CD14-positive monocyte (primary cell): ENCODE measurements at regions not wholly inside any gene's neighbourhood (a gene's known extent, or its start where the extent isn't known, plus 50 kb on each side); places are given as distances from the start of the nearest gene placed in this dataset.

Source experiments
- DNase-seq, 3 donors: peaks; one replicate each; pipeline ENCODE4 v3.0.0-alpha.2; 2011 to 2022
- H2AFZ ChIP-seq: 2 replicates; pipeline ENCODE4 v1.6.0; 2012; ENCODE audit warnings: mild to moderate bottlenecking, low read depth, low read length, inconsistent platforms; ENCODE audit not compliant: insufficient read depth, poor library complexity, severe bottlenecking
- H3K27ac ChIP-seq, 2 donors: 1 replicate in 1 of 2; 2 replicates in 1 of 2; pipeline ENCODE4 v1.5.1; 2012 to 2013; ENCODE audit warnings: low read length in 2 of 2, control low read depth in 1 of 2, inconsistent platforms in 1 of 2, low read depth in 1 of 2, mild to moderate bottlenecking in 1 of 2
- H3K27me3 ChIP-seq, 2 donors: one replicate each; pipeline versions ENCODE4 v1.6.0 to v1.6.1; 2011 to 2013; ENCODE audit warnings: low read length in 2 of 2; ENCODE audit not compliant: control insufficient read depth in 2 of 2, insufficient read depth in 2 of 2
- H3K36me3 ChIP-seq, 2 donors: replicated peaks in 1 of 2; 1 replicate in 1 of 2; 2 replicates in 1 of 2; pipeline versions ENCODE4 v1.5.1 to v1.6.1; 2012 to 2013; ENCODE audit warnings: low read length in 2 of 2, control low read depth in 1 of 2, inconsistent platforms in 1 of 2, mild to moderate bottlenecking in 1 of 2; ENCODE audit not compliant: insufficient read depth in 2 of 2, control insufficient read depth in 1 of 2
- H3K4me1 ChIP-seq, 2 donors: 1 replicate in 1 of 2; 2 replicates in 1 of 2; pipeline versions ENCODE4 v1.5.1 to v1.6.1; 2012 to 2013; ENCODE audit warnings: low read length in 2 of 2, control low read depth in 1 of 2, inconsistent platforms in 1 of 2, mild to moderate bottlenecking in 1 of 2, moderate library complexity in 1 of 2; ENCODE audit not compliant: insufficient read depth in 2 of 2, control insufficient read depth in 1 of 2
- H3K4me2 ChIP-seq: replicated peaks from 2 replicates; pipeline ENCODE3; 2012; ENCODE audit warnings: low read length, moderate library complexity, mild to moderate bottlenecking; ENCODE audit not compliant: poor library complexity, severe bottlenecking; ENCODE audit errors: extremely low read depth
- H3K4me3 ChIP-seq, 3 experiments: fragments of 200-600 bp in 1 of 3; sonication (generic) in 1 of 3; replicated peaks in 1 of 3; 1 replicate in 2 of 3; 2 replicates in 1 of 3; pipeline ENCODE4 v1.5.1; 2011 to 2013; ENCODE audit warnings: low read length in 3 of 3, mild to moderate bottlenecking in 3 of 3, control low read depth in 2 of 3, low read depth in 2 of 3, inconsistent platforms in 1 of 3, moderate library complexity in 1 of 3
- H3K79me2 ChIP-seq: 2 replicates; pipeline ENCODE4 v1.6.0; 2012; ENCODE audit warnings: mild to moderate bottlenecking, control low read depth, inconsistent platforms, low read length, moderate library complexity; ENCODE audit not compliant: insufficient read depth
- H3K9ac ChIP-seq: 2 replicates; pipeline ENCODE4 v1.6.0; 2017; ENCODE audit warnings: low read length, mild to moderate bottlenecking; ENCODE audit not compliant: insufficient read depth, poor library complexity, severe bottlenecking
- H3K9me3 ChIP-seq, 2 donors: replicated peaks in 1 of 2; 1 replicate in 1 of 2; 2 replicates in 1 of 2; pipeline versions ENCODE4 v1.5.1 to v1.6.1; 2012 to 2013; ENCODE audit warnings: low read length in 2 of 2, control low read depth in 1 of 2; ENCODE audit not compliant: control insufficient read depth in 1 of 2, insufficient read depth in 1 of 2
- H4K20me1 ChIP-seq: 2 replicates; pipeline ENCODE4 v1.6.0; 2012; ENCODE audit warnings: mild to moderate bottlenecking, low read length, control low read depth, moderate library complexity; ENCODE audit not compliant: insufficient read depth
- H3K27ac Mint-ChIP-seq, 7 donors: one replicate each; pipeline ENCODE4 v1.8.0; 2020; ENCODE audit warnings: mild to moderate bottlenecking in 7 of 7, mixed read lengths in 7 of 7, moderate library complexity in 6 of 7, inconsistent platforms in 2 of 7
- H3K27me3 Mint-ChIP-seq, 3 donors: one replicate each; pipeline ENCODE4 v1.8.0; 2021 to 2022; ENCODE audit warnings: low read depth in 3 of 3, mild to moderate bottlenecking in 3 of 3, mixed read lengths in 3 of 3, moderate library complexity in 3 of 3, inconsistent platforms in 1 of 3
- H3K36me3 Mint-ChIP-seq, 2 donors: one replicate each; pipeline ENCODE4 v1.8.0; 2020; ENCODE audit warnings: mixed read lengths in 2 of 2, inconsistent platforms in 1 of 2, mild to moderate bottlenecking in 1 of 2
- H3K4me1 Mint-ChIP-seq: one replicate; pipeline ENCODE4 v1.8.0; 2020; ENCODE audit warnings: mild to moderate bottlenecking, mixed read lengths
- H3K4me3 Mint-ChIP-seq, 2 donors: one replicate each; pipeline ENCODE4 v1.8.0; 2020; ENCODE audit warnings: mild to moderate bottlenecking in 2 of 2, mixed read lengths in 2 of 2, moderate library complexity in 1 of 2
- H3K9me3 Mint-ChIP-seq, 7 donors: one replicate each; pipeline ENCODE4 v1.8.0; 2020 to 2022; ENCODE audit warnings: mixed read lengths in 7 of 7, mild to moderate bottlenecking in 6 of 7, moderate library complexity in 6 of 7, inconsistent platforms in 2 of 7
- CTCF ChIP-seq: fragments of 200-600 bp; IDR thresholded peaks from one replicate; pipeline ENCODE4 v1.8.0; 2022; ENCODE audit warnings: antibody characterized with exemption, mild to moderate bottlenecking
- WGBS: methylation state at CpG from one replicate; pipeline ENCODE4 v1.1.5; 2013; ENCODE audit warnings: missing lambda C conversion rate; ENCODE audit not compliant: insufficient coverage; 5-methylcytosine and 5-hydroxymethylcytosine counted together
- intact Hi-C, 2 donors: fragments of 100-400 bp; cut with micrococcal nuclease; formaldehyde crosslinking; loops; one replicate each; pipeline versions ENCODE4 v1.15.0 to v1.15.1; 2023

- DNase-seq, result no peak
- WGBS, result 77% methylated on average over 7 of the region's 8 CpGs
- no peaks in the 10 kb centered on the region for H3K27me3 ChIP-seq
- TF ChIP-seq CTCF, result no peak
- H4K20me1 ChIP-seq, result no peaks in the 10 kb centered on the region
- H3K36me3 ChIP-seq, result no peaks in the 10 kb centered on the region
- H3K4me3 Mint-ChIP-seq, result no peak overlapping the region
- H3K9me3 ChIP-seq, result no peaks in the 10 kb centered on the region
- intact Hi-C loops, result no loop called here
- H3K4me1 Mint-ChIP-seq, result no peaks in the 10 kb centered on the region
- H3K9ac ChIP-seq, result no peak overlapping the region
- H3K36me3 Mint-ChIP-seq, result no peaks in the 10 kb centered on the region
- H3K4me1 ChIP-seq, result no peaks in the 10 kb centered on the region
- H3K27me3 Mint-ChIP-seq, result no peaks in the 10 kb centered on the region
- no peak overlapping the region for H3K4me3 ChIP-seq
- H3K79me2 ChIP-seq, result no peaks in the 10 kb centered on the region
- H3K4me2 ChIP-seq, result no peak overlapping the region
- H3K27ac ChIP-seq, result no peak overlapping the region
- H2AFZ ChIP-seq, result no peak overlapping the region
- H3K9me3 Mint-ChIP-seq, result peaks cover 0 to 5% (median 0%) of the 10 kb centered on the region in 7 donors
- no peak overlapping the region for H3K27ac Mint-ChIP-seq
These were observed 142.0 kb upstream of the SLC28A3 start for GRCh38 chr9:84482607-84483006.

- H3K4me2 ChIP-seq, result no peak overlapping the region
- TF ChIP-seq CTCF, result no peak
- no peak overlapping the region for H3K4me3 ChIP-seq
- H3K36me3 ChIP-seq, result no peaks in the 10 kb centered on the region
- no peaks in the 10 kb centered on the region for H3K9me3 ChIP-seq
- H3K27ac ChIP-seq, result no peak overlapping the region
- no peak for DNase-seq
- intact Hi-C loops, result no loop called here
- H3K36me3 Mint-ChIP-seq, result no peaks in the 10 kb centered on the region
- H3K4me1 ChIP-seq, result no peaks in the 10 kb centered on the region
- H3K4me1 Mint-ChIP-seq, result no peaks in the 10 kb centered on the region
- WGBS, result 90% methylated on average over 2 of the region's 6 CpGs
- peaks cover 0 to 2% (median 0%) of the 10 kb centered on the region in 7 donors for H3K9me3 Mint-ChIP-seq
- H4K20me1 ChIP-seq, result no peaks in the 10 kb centered on the region
- no peak overlapping the region for H3K27ac Mint-ChIP-seq
- H3K4me3 Mint-ChIP-seq, result no peak overlapping the region
- no peak overlapping the region for H3K9ac ChIP-seq
- no peaks in the 10 kb centered on the region for H3K27me3 Mint-ChIP-seq
- no peak overlapping the region for H2AFZ ChIP-seq
- no peaks in the 10 kb centered on the region for H3K79me2 ChIP-seq
- H3K27me3 ChIP-seq, result no peaks in the 10 kb centered on the region
These were observed 143.6 kb upstream of the SLC28A3 start for GRCh38 chr9:84484172-84484571.
